Bone marrow (tissue), 2 donors: ENCODE measurements at regions not wholly inside any gene's neighbourhood (a gene's known extent, or its start where the extent isn't known, plus 50 kb on each side); places are given as distances from the start of the nearest gene placed in this dataset.

Source experiments
- DNase-seq, 2 donors: peaks; one replicate each; lab custom pipeline; 2025; lab: John Stamatoyannopoulos, UW

DNA sequence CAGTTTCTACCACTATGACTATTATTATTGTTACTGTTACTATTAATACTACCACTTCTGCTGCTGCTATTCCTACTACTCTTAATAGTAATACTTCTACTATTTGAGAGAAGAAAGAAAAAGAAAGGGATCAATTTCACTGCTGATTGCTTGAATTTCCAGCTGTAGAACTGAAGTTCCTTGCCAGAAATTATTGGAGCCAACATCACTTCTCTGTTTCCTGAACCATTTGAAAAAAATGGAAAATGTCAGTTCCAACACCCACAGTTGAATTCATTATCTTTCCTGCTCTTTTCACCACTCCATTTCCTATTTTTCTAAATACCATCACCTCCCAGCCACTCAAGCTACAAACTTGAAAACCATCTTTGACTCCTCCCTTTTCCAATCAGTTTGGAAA lies 54.1 kb upstream of the PIK3C2G start:
- DNase-seq, result no peak

DNA sequence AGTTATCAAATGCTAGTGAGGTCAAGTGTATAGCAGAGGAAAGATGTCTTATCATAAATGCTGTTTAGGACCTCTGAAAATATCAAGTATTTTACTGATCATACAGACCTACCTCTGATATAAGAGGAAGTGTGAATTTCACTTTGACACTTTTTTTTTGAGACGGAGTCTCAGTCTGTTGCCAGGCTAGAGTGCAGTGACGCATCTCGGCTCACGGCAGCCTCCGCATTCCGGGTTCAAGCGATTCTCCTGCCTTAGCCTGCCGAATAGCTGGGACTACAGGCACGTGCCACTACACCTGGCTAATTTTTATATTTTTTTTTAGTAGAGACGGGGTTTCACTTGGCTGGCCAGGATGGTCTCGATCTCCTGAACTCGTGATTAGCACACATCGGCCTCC lies 55.1 kb upstream of the PIK3C2G start:
- DNase-seq, result no peak

DNA sequence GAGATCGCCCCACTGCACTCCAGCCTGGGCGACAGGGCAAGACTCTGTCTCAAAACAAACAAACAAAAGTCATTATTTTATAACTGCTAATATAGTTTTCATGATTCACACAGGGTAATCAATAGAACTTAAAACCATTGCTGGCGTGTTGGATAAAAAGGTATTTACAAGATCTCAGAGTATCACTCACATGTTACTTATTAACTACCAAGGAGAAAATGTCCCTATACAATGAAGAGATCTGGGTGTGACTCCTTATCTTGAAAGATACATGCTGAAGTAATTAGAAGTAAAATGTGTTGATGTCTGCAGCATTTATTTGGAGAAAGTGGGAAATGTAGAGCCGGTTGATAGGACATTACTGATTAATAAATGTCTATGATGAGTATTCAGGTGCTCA lies 57.3 kb upstream of the PIK3C2G start:
- DNase-seq, result no peak

GRCh38 chr12:18192119-18192518 lies 69.2 kb upstream of the PIK3C2G start:
- DNase-seq, result no peak

DNA sequence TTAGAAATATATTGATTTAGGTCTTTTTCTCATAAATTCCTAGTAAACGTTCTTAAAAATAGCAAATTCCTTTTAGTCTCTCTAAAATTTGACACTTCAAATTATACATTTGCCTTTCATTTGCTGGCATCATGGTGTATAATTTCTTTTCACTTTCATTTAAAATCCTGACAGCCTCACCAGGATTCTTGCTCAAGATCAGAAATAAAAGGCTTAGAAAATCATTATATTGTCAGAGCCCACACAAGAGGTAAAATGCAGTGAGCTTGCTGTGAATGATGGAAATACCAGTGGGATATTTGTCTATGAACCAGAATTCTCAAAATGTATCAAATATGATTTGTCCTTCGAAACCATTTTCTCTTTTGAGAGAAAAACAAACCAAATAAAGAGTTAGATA lies 78.2 kb upstream of the PIK3C2G start:
- no peak for DNase-seq

- no peak for DNase-seq
These were observed 81.6 kb upstream of the RERGL start for GRCh38 chr12:18171571-18171970.

DNA sequence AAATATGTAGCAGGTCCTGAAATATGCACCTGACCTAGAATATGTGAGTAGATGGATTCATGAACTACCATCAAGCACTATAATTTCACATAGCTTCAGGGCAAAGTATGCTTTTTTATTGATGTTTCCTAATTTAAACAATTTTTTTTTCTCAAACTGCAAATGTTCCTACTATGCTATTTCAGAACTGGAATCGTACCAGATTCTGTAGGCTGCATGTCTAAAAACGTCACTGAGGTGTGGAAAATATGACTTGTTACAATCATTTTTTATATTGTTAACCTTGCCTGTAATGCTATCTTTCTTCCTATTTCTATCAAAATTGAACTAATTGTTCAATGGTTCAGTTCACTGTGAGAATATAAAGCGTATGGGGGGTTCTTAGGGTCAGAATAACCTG lies 78.0 kb upstream of the RERGL start:
- DNase-seq, result no peak

- no peak for DNase-seq
These were observed 75.9 kb upstream of the RERGL start for GRCh38 chr12:18165889-18166288.

- DNase-seq, result no peak
These were observed 75.5 kb upstream of the RERGL start for GRCh38 chr12:18165422-18165871.

GRCh38 chr12:18160901-18161300 lies 70.9 kb upstream of the RERGL start:
- DNase-seq, result no peak

DNA sequence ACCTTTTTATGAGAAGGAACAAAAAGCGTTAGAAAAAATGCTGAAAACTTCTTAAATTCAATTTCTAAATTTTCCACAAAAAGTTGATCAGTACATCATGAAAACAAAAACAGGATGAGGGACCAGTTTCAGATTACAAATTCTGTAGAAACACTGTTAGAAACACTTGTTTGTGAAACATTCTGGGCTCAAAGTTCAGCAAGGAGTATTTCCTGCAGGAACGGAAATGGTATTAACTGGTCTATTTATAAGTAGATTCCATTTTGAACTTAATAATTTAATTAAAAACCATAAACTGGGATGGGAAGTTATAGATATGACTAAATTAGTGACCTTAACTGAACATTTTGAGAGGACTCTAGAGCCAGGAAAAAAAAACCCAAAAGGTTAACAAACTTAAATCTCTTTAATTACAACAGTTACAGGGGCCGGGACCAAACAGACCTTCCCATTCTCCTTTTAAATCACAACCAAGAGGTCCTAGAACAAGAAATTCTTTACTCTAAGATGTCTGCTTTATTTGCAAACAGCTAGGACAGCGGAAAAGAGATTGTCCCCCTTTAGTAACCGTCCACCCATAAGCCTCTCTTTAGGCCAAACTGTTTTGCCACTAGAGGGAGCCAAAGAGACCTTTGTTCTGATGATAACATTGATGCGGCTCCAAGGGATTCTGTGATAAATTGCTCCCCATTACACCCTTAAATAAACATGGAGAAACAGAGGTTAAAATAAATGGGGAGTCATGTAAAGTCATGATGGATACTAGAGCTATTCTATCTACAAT lies 69.0 kb upstream of the RERGL start:
- peak in 1 of 2 donors; percentile 18 for DNase-seq

DNA sequence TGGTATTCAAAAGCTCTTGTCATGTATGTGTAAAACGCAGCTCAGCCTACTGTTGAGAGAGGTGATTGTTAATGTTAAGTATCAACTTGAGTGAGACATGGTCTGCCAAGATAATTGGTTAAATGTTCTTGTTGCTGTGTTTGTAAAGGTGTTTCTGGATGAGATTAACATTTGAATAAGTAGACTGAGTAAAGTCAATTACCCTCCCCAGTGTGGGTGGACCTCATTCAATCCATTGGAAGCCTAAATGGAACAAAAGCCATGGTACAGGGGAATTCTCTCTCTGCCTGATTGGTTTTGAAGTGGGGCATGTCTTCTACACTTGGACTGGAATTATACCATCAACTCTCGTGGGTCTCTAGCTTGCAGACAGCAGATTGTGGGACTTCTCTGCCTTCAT lies 63.8 kb upstream of the RERGL start:
- DNase-seq, result no peak

DNA sequence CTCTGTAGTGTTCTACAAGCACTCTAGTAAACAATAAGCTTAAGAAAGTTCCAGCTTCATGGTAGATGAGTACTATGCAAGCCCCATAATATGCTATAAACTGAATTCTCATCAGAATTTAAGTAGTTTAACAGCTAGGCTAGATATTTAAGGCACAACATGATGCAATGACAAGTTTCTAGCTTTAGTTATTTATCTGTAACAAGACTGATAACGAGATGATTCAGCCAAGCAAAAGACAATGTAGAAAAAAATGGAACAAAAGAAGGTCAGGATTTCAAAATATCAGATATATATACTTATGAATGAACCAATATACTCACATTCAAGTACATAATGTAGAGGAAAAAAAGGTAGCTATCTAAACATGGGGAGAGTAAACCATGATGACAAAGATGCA lies 61.0 kb upstream of the RERGL start:
- no peak for DNase-seq

DNA sequence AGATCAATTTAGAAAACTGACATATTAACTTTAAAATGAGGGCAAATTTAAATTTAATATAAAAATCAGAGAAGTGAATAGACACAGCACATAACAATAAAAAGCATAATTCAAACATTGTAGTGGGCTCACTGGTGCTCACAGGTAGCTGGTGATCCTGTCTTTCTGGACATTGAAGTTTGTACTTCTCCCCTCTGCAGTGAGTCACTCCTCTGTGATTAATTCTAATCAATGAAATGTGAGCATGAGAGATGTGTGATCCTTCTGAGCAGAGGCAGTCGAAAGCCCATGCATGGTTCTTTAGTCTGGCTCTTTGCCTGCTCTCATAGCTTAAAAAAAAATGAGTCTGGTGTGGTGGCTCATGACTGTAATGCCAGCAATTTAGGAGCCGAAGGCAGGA lies 59.0 kb upstream of the RERGL start:
- no peak for DNase-seq

- peak in 1 of 2 donors; percentile 18 for DNase-seq
These were observed 56.4 kb upstream of the RERGL start for GRCh38 chr12:18146363-18146762.

DNA sequence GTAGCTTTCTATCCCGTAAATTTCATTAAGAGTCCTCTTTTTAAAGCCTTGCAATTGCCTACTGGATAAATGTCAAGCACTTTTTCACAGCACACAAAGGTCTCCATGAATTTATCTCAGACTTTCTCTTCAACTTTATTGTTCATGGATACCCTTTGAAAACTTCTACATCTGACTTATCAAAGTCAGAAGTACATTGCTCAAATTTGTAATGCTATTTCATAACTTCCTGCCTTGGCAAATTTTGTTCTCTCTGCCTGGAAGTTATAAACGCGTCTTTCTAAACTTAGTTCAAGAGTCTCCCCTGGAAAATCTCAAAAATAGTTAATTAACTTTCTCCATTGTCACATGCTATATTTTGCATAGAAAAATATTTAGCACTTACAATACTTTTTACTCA lies 55.9 kb upstream of the RERGL start:
- no peak for DNase-seq

- DNase-seq, result no peak
These were observed 51.3 kb upstream of the RERGL start for GRCh38 chr12:18141048-18141982.

- DNase-seq, result peak in 1 of 2 donors; percentile 10
These were observed 50.1 kb upstream of the RERGL start for GRCh38 chr12:18139989-18140596.
